Neural progenitor cell (in vitro differentiated cells): ENCODE measurements at regions not wholly inside any gene's neighbourhood (a gene's known extent, or its start where the extent isn't known, plus 50 kb on each side); places are given as distances from the start of the nearest gene placed in this dataset.

Experiments
- CTCF ChIP-seq: fragments of 200-600 bp; sonication (generic); IDR thresholded peaks from 2 replicates; pipeline ENCODE4 v1.5.1; 2017; ENCODE audit warnings: antibody characterized with exemption, mild to moderate bottlenecking
- EZH2 ChIP-seq: fragments of 200-600 bp; sonication (generic); IDR thresholded peaks from 2 replicates; pipeline ENCODE4 v1.6.1; 2017; ENCODE audit warnings: antibody characterized with exemption, mild to moderate bottlenecking, moderate library complexity
- EZH2phosphoT487 ChIP-seq: fragments of 200-600 bp; sonication (generic); IDR thresholded peaks from 2 replicates; pipeline ENCODE4 v1.6.1; 2017; ENCODE audit warnings: antibody characterized with exemption

DNA sequence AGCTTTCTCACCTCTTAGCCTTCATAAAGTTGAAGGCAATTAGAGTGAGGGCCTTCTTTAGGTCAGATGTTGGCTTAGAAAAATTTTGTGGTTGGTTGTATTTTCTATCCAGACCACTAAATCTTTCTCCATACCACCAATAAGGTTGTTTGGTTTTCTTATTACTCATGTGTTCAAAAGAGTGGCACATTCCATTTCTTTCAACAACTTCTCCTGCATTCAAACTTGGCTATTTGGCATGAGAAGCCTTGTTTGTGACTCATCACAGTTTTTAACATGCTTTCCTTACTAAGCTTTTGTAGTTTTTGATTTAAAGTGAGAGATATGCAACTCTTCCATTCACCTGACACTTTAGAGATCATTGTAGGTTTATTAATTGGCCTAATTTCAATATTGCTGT, 949.6 kb downstream of the TBC1D32 start:
- TF ChIP-seq CTCF (no peak), EZH2 (no peak), EZH2phosphoT487 (no peak)
